IMR-90 (cell line): ENCODE measurements at regions not wholly inside any gene's neighbourhood (a gene's known extent, or its start where the extent isn't known, plus 50 kb on each side); places are given as distances from the start of the nearest gene placed in this dataset.
A peak's percentile ranks its signal among the peaks of the same experiment; 100 is the strongest.

Source experiments
- ATAC-seq: fragments of 200-7000 bp; cut with Tn5 transposase; 2 replicates; pipeline ENCODE4 v1.9.1; 2020; ENCODE audit warnings: low read depth, mild to moderate bottlenecking, moderate library complexity
- BruUV-seq: library from RNA; stranded (reverse); fragments of 400-500 nt; replicated peaks from 2 replicates; lab custom pipeline; 2021; lab: Mats Ljungman, UMichigan
- CTCF ChIA-PET: fragments of 300-600 bp; formaldehyde crosslinking; extraction: SDS; loops from one replicate; lab custom pipeline; 2021; ENCODE audit warnings: antibody characterized with exemption; lab: Yijun Ruan, JAX
- POLR2A ChIA-PET: fragments of 300-600 bp; sonication (Branson Sonifier 250); formaldehyde crosslinking; loops from one replicate; lab custom pipeline; 2022; ENCODE audit warnings: antibody characterized with exemption; ENCODE audit not compliant: unreplicated experiment; lab: Charles Lee
- DNase-seq: peaks from one replicate; pipeline ENCODE4 v3.0.0; 2013
- H2AFZ ChIP-seq: replicated peaks from 2 replicates; pipeline ENCODE3; 2013; ENCODE audit warnings: low read length, mild to moderate bottlenecking; ENCODE audit not compliant: poor library complexity
- H2AK5ac ChIP-seq: 2 replicates; pipeline ENCODE4 v1.6.1; 2013; ENCODE audit warnings: low read depth, low read length, inconsistent platforms
- H2AK9ac ChIP-seq: replicated peaks from 2 replicates; pipeline ENCODE3; 2013; ENCODE audit warnings: mild to moderate bottlenecking, low read depth, low read length, moderate library complexity; ENCODE audit not compliant: poor library complexity
- H2BK120ac ChIP-seq: 2 replicates; pipeline ENCODE4 v1.6.1; 2013; ENCODE audit warnings: low read depth, low read length, inconsistent platforms
- H2BK15ac ChIP-seq: 3 replicates; pipeline ENCODE4 v1.6.1; 2013; ENCODE audit warnings: low read depth, low read length, inconsistent platforms
- H2BK20ac ChIP-seq: 2 replicates; pipeline ENCODE4 v1.6.1; 2013; ENCODE audit warnings: low read depth, mild to moderate bottlenecking, inconsistent platforms, low read length, moderate library complexity
- H2BK5ac ChIP-seq: 2 replicates; pipeline ENCODE4 v1.6.1; 2013; ENCODE audit warnings: mild to moderate bottlenecking, low read depth, low read length, inconsistent platforms; ENCODE audit not compliant: poor library complexity, severe bottlenecking
- H3K14ac ChIP-seq: replicated peaks from 2 replicates; pipeline ENCODE4 v1.6.1; 2013; ENCODE audit warnings: low read depth, low read length, inconsistent platforms
- H3K18ac ChIP-seq: 2 replicates; pipeline ENCODE4 v1.6.1; 2013; ENCODE audit warnings: low read depth, low read length, control low read depth
- H3K23ac ChIP-seq: 2 replicates; pipeline ENCODE4 v1.6.1; 2013; ENCODE audit warnings: low read depth, low read length, inconsistent platforms
- H3K27ac ChIP-seq: 2 replicates; pipeline ENCODE4 v1.5.1; 2013; ENCODE audit warnings: mild to moderate bottlenecking, control low read depth, low read length; ENCODE audit not compliant: insufficient read depth
- H3K27me3 ChIP-seq: 2 replicates; pipeline ENCODE4 v1.6.1; 2013; ENCODE audit warnings: low read length; ENCODE audit not compliant: control insufficient read depth, insufficient read depth
- H3K36me3 ChIP-seq: 2 replicates; pipeline ENCODE4 v1.6.1; 2013; ENCODE audit warnings: low read length, mixed read lengths; ENCODE audit not compliant: control insufficient read depth, insufficient read depth
- H3K4ac ChIP-seq: 2 replicates; pipeline ENCODE4 v1.6.1; 2013; ENCODE audit warnings: low read depth, low read length, inconsistent platforms
- H3K4me1 ChIP-seq: 2 replicates; pipeline ENCODE4 v1.6.1; 2013; ENCODE audit warnings: low read length, mixed read lengths; ENCODE audit not compliant: control insufficient read depth, insufficient read depth
- H3K4me2 ChIP-seq: 2 replicates; pipeline ENCODE4 v1.6.1; 2013; ENCODE audit warnings: low read depth, mild to moderate bottlenecking, control low read depth, low read length, moderate library complexity
- H3K4me3 ChIP-seq: 2 replicates; pipeline ENCODE4 v1.5.1; 2013; ENCODE audit warnings: low read depth, mild to moderate bottlenecking, control low read depth, low read length, moderate library complexity; ENCODE audit not compliant: insufficient read depth
- H3K56ac ChIP-seq: 2 replicates; pipeline ENCODE4 v1.6.1; 2013; ENCODE audit warnings: low read length, inconsistent platforms; ENCODE audit not compliant: insufficient read depth; ENCODE audit errors: extremely low read depth
- H3K79me1 ChIP-seq, 2 experiments: 2 replicates each; pipeline ENCODE4 v1.6.1; 2013; ENCODE audit warnings: low read length in 2 of 2, inconsistent platforms in 1 of 2, low read depth in 1 of 2
- H3K9ac ChIP-seq: 2 replicates; pipeline ENCODE4 v1.6.1; 2013; ENCODE audit warnings: low read depth, low read length, control low read depth
- H3K9me1 ChIP-seq: 2 replicates; pipeline ENCODE4 v1.6.1; 2013; ENCODE audit warnings: low read length, inconsistent platforms; ENCODE audit not compliant: insufficient read depth
- H3K9me3 ChIP-seq: 2 replicates; pipeline ENCODE4 v1.6.1; 2013; ENCODE audit warnings: low read length; ENCODE audit not compliant: control insufficient read depth, insufficient read depth
- H4K20me1 ChIP-seq: 2 replicates; pipeline ENCODE4 v1.6.1; 2013; ENCODE audit warnings: low read length, inconsistent platforms; ENCODE audit not compliant: insufficient read depth
- H4K5ac ChIP-seq: 2 replicates; pipeline ENCODE4 v1.6.1; 2013; ENCODE audit warnings: mild to moderate bottlenecking, low read depth, low read length, control low read depth
- H4K8ac ChIP-seq, 2 experiments: 2 replicates each; pipeline ENCODE4 v1.6.1; 2013; ENCODE audit warnings: low read depth in 2 of 2, low read length in 2 of 2, control low read depth in 1 of 2, inconsistent platforms in 1 of 2
- H4K91ac ChIP-seq: 2 replicates; pipeline ENCODE4 v1.6.1; 2013; ENCODE audit warnings: low read depth, low read length, inconsistent platforms; ENCODE audit not compliant: insufficient read depth
- BHLHE40 ChIP-seq: fragments of 150-350 bp; IDR thresholded peaks from 2 replicates; pipeline ENCODE4 v1.6.1; 2016; ENCODE audit warnings: mild to moderate bottlenecking, low read depth, low read length
- CEBPB ChIP-seq: IDR thresholded peaks from 2 replicates; pipeline ENCODE4 v1.6.1; 2012; ENCODE audit warnings: low read depth, low read length, improper control_type of control experiment
- CHD1 ChIP-seq: IDR thresholded peaks from 2 replicates; pipeline ENCODE4 v1.6.1; 2012; ENCODE audit warnings: low read depth, low read length, improper control_type of control experiment
- FOS ChIP-seq: fragments of 150-350 bp; IDR thresholded peaks from 2 replicates; pipeline ENCODE4 v1.6.1; 2016; ENCODE audit warnings: low read depth, low read length
- MAZ ChIP-seq: IDR thresholded peaks from 2 replicates; pipeline ENCODE4 v1.6.1; 2012; ENCODE audit warnings: low read depth, mild to moderate bottlenecking, low read length, improper control_type of control experiment, moderate library complexity, borderline replicate concordance
- MXI1 ChIP-seq: IDR thresholded peaks from 2 replicates; pipeline ENCODE4 v1.6.1; 2012; ENCODE audit warnings: low read depth, mild to moderate bottlenecking, low read length, moderate library complexity, borderline replicate concordance
- NFE2L2 ChIP-seq: fragments of 150-350 bp; IDR thresholded peaks from 2 replicates; pipeline ENCODE4 v1.6.1; 2016; ENCODE audit warnings: low read depth, mild to moderate bottlenecking, low read length
- POLR2A ChIP-seq: IDR thresholded peaks from 2 replicates; pipeline ENCODE4 v1.6.1; 2012; ENCODE audit warnings: mild to moderate bottlenecking, low read depth, low read length
- RCOR1 ChIP-seq: IDR thresholded peaks from 2 replicates; pipeline ENCODE4 v1.6.1; 2012; ENCODE audit warnings: mild to moderate bottlenecking, low read length, improper control_type of control experiment; ENCODE audit not compliant: insufficient replicate concordance
- RFX5 ChIP-seq: IDR thresholded peaks from 2 replicates; pipeline ENCODE4 v1.8.0; 2012; ENCODE audit warnings: low read depth, mild to moderate bottlenecking, low read length, moderate library complexity
- USF2 ChIP-seq: fragments of 150-350 bp; IDR thresholded peaks from 2 replicates; pipeline ENCODE4 v1.6.1; 2017; ENCODE audit warnings: mild to moderate bottlenecking, antibody characterized with exemption, low read length, low read depth
- WGBS, 2 experiments: methylation state at CpG; one replicate each; pipeline versions ENCODE4 v1.1.5 to v1.1.7; 2013; ENCODE audit warnings: missing lambda C conversion rate in 2 of 2; ENCODE audit not compliant: insufficient read length in 1 of 2; ENCODE audit errors: extremely low coverage in 2 of 2; 5-methylcytosine and 5-hydroxymethylcytosine counted together
- dilution Hi-C: fragments of 300-500 bp; cut with HindIII; formaldehyde crosslinking; loops from one replicate; pipeline ENCODE4 v1.14.3; 2018; ENCODE audit warnings: low sequenced_read_pairs; ENCODE audit not compliant: unreplicated experiment
- in situ Hi-C: fragments of 300-500 bp; cut with MboI; formaldehyde crosslinking; loops from 3 replicates; pipeline ENCODE4 v1.14.3; 2019; ENCODE audit warnings: low sequenced_read_pairs, inconsistent platforms, mixed read lengths
- intact Hi-C: fragments of 100-400 bp; cut with micrococcal nuclease; formaldehyde crosslinking; loops from 2 replicates; pipeline ENCODE4 v1.10.0; 2022

DNA sequence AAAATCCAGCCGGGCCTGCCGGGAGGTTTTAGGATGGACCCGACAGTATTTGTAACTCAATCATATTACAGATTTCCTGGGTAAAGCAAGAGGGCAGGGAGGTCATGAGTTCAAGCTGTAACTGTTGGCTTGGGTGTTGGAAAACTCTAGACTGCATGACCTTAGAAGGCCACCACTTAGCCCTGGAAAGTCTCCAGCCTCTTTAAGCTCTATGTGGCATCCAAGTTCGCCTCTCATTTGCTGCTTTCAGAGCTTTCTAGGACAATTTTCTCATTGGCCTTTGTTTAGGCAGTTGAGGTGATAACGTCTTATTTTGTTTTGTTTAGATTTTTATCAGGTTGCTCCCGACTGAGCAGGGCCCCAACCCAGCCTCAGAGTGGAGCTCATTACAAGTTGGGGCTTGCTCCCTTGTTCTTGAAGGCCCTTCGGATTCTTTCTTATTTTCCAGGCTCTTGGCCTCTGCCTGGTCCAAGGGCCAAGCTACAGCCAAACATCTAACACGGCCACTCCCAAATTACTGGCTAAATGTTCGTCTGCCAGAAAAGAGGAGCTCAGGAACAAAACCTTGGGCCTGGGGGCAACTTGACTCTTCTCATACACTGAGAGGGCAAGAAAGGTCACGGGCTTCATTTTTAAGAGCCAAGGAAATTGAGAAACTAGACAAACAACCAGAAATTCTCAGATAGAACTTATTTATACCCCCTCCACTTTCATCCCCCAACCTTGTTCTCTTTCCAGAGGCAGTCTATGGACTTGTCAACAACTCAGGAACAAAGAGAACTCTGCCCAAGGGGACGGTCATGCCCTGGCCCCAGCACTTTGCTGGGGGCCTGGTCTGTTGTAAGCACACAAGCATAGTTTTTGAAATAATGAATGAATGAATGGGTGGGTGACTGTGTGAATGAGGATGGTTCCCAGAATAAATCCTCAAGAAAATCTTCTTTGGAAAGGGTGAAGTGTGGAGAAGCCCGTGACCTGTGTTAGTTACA lies 526.9 kb downstream of the BNC2 start:
- Histone ChIP-seq H4K20me1 (no peaks in the 10 kb centered on the region), H3K27ac (no peak overlapping the region), H3K56ac (peak overlapping the region; percentile 6; the same call in 1 of the 2 replicates), H3K18ac (peak overlapping the region; percentile 55; the same call in 1 of the 2 replicates), H2BK5ac (peak overlapping the region; percentile 80), H4K8ac (peak overlapping the region; percentile 66 to 98), H4K5ac (peak overlapping the region; percentile 99), H3K4me1 (peaks cover 9% of the 10 kb centered on the region), H2AK5ac (peak overlapping the region; percentile 80), H3K9ac (no peak overlapping the region), H3K36me3 (no peaks in the 10 kb centered on the region), H2BK15ac (peak overlapping the region; percentile 96; the same call in 2 of the 3 replicates), H3K27me3 (no peaks in the 10 kb centered on the region), H3K14ac (peak overlapping the region; percentile 48; the same call in 1 of the 2 replicates), H2AFZ (peak overlapping the region; percentile 90), H4K91ac (peak overlapping the region; percentile 80), H2BK20ac (peak overlapping the region; percentile 89), H3K4me2 (no peak overlapping the region), H3K9me1 (peaks cover 7% of the 10 kb centered on the region; the same call in 1 of the 2 replicates), H3K23ac (peak overlapping the region; percentile 70; the same call in 1 of the 2 replicates), H3K4ac (peak overlapping the region; percentile 86), H2BK120ac (peak overlapping the region; percentile 95), H2AK9ac (no peak overlapping the region), H3K4me3 (no peak overlapping the region), H3K9me3 (no peaks in the 10 kb centered on the region), H3K79me1 (no peaks in the 10 kb centered on the region)
- dilution Hi-C loops (no loop called here), intact Hi-C loops (no loop called here), in situ Hi-C loops (no loop called here)
- WGBS, 2 experiments, result 50% methylated on average over 1 of the region's 12 CpGs; no CpG with 5 or more reads in 1 of the 2 experiments
- BruUV-seq, result no TSS peak
- CTCF ChIA-PET, result interaction anchor here (0.5 to 0.6 kb wide), 2 partner anchors 331 to 1216 kb away, joined by 3 to 4 read pairs; no protein-coding TSS in a partner anchor
- DNase-seq (no peak), ATAC-seq (no peak)
- POLR2A ChIA-PET, result no interaction called here
- TF ChIP-seq FOS (no peak), BHLHE40 (no peak), CHD1 (no peak), POLR2A (no peak), USF2 (no peak), MAZ (no peak), NFE2L2 (no peak), MXI1 (no peak), RFX5 (no peak), RCOR1 (no peak), CEBPB (no peak)
